Activated B cell treated with CpG ODN at 0.5 μM for 24 hours (primary cell): ENCODE measurements at regions not wholly inside any gene's neighbourhood (a gene's known extent, or its start where the extent isn't known, plus 50 kb on each side); places are given as distances from the start of the nearest gene placed in this dataset.

ENCODE experiments used
- ATAC-seq: fragments of 200-7000 bp; cut with Tn5 transposase; one replicate; pipeline ENCODE4 v1.10.0; 2021; ENCODE audit warnings: low read depth, mild to moderate bottlenecking, moderate library complexity
- CTCF ChIA-PET: fragments of 350-600 bp; sonication (Branson Sonifier 250); formaldehyde crosslinking; loops from one replicate; lab custom pipeline; 2021; ENCODE audit warnings: antibody characterized with exemption; lab: Charles Lee
- POLR2A ChIA-PET: fragments of 350-600 bp; sonication (Branson Sonifier 250); formaldehyde crosslinking; loops from one replicate; lab custom pipeline; 2021; ENCODE audit warnings: antibody characterized with exemption; lab: Charles Lee
- DNase-seq: peaks from one replicate; pipeline ENCODE4 v3.0.0; 2022
- H3K27ac Mint-ChIP-seq: one replicate; pipeline ENCODE4 v1.8.0; 2020; ENCODE audit warnings: mixed read lengths
- H3K27me3 Mint-ChIP-seq: one replicate; pipeline ENCODE4 v1.8.0; 2021; ENCODE audit warnings: mixed read lengths
- H3K36me3 Mint-ChIP-seq: one replicate; pipeline ENCODE4 v1.8.0; 2021; ENCODE audit warnings: low read depth, mixed read lengths
- H3K4me1 Mint-ChIP-seq: one replicate; pipeline ENCODE4 v1.8.0; 2021; ENCODE audit warnings: mixed read lengths
- H3K4me3 Mint-ChIP-seq: one replicate; pipeline ENCODE4 v1.8.0; 2020; ENCODE audit warnings: mild to moderate bottlenecking, mixed read lengths
- H3K9me3 Mint-ChIP-seq: one replicate; pipeline ENCODE4 v1.8.0; 2020; ENCODE audit warnings: mixed read lengths
- intact Hi-C: fragments of 100-400 bp; cut with micrococcal nuclease; formaldehyde crosslinking; loops from one replicate; pipeline ENCODE4 v1.15.1; 2024
- TF ChIP-seq, protein P1 (sequence below): fragments of 200-600 bp; IDR thresholded peaks from one replicate; pipeline ENCODE4 v1.8.0; 2022; ENCODE audit warnings: antibody characterized with exemption, mild to moderate bottlenecking

DNA sequence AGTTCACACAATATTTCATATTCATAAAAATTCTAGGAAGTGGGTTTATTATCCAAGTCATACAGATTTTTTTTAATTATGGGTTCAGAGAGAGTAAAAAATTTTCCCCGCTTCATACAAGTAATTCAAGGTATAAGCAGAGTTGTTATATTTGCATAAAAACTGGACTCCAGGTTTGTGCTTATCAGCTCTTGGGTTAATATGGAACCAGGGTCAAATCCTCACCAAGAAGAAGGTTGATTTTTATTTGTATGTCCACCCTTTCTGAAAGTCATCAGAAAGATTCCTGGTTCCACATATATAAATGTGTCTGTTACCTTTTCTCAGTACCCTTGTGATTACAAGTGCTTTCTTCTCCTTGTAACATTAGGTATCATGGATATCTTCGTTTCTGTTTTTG, 143.8 kb upstream of the PKN2 start:
- no peaks in the 10 kb centered on the region for H3K4me1 Mint-ChIP-seq
- POLR2A ChIA-PET, result no interaction called here

DNA sequence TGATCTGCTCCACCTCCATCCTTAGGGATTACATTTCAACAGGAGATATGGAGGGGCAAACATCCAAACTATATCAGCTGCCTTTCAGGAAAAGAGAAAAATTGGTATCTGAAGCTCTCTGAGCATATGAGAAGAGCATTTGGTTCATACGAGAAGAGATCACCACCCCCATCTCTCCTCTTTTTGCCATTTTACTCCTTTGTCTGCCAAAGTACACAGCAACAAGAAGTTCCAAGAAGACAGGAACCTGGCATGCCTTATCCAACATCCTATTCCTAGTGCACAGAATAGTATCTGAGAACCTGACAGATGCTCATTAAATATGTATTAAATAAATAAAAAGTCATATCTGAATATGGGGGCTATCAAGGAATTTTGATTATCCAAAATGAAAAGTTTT, 142.5 kb upstream of the PKN2 start:
- DNase-seq, result no peak
- no peaks in the 10 kb centered on the region for H3K36me3 Mint-ChIP-seq
- TF ChIP-seq, protein P1, sequence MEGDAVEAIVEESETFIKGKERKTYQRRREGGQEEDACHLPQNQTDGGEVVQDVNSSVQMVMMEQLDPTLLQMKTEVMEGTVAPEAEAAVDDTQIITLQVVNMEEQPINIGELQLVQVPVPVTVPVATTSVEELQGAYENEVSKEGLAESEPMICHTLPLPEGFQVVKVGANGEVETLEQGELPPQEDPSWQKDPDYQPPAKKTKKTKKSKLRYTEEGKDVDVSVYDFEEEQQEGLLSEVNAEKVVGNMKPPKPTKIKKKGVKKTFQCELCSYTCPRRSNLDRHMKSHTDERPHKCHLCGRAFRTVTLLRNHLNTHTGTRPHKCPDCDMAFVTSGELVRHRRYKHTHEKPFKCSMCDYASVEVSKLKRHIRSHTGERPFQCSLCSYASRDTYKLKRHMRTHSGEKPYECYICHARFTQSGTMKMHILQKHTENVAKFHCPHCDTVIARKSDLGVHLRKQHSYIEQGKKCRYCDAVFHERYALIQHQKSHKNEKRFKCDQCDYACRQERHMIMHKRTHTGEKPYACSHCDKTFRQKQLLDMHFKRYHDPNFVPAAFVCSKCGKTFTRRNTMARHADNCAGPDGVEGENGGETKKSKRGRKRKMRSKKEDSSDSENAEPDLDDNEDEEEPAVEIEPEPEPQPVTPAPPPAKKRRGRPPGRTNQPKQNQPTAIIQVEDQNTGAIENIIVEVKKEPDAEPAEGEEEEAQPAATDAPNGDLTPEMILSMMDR, result no peak
- POLR2A ChIA-PET, result no interaction called here
- no peaks in the 10 kb centered on the region for H3K9me3 Mint-ChIP-seq
- H3K27me3 Mint-ChIP-seq, result peaks cover 12% of the 10 kb centered on the region
- H3K4me3 Mint-ChIP-seq, result no peak overlapping the region
- intact Hi-C loops, result no loop called here
- H3K27ac Mint-ChIP-seq, result no peak overlapping the region
- no peaks in the 10 kb centered on the region for H3K4me1 Mint-ChIP-seq
- ATAC-seq, result no peak
- CTCF ChIA-PET, result no interaction called here

More for the DNA sequence above, 143.8 kb upstream of the PKN2 start:
- DNase-seq (no peak), ATAC-seq (no peak)
- peaks cover 12% of the 10 kb centered on the region for H3K27me3 Mint-ChIP-seq
- H3K4me3 Mint-ChIP-seq, result no peak overlapping the region
- intact Hi-C loops, result no loop called here
- TF ChIP-seq, protein P1, result no peak
- no peaks in the 10 kb centered on the region for H3K36me3 Mint-ChIP-seq
- CTCF ChIA-PET, result no interaction called here
- H3K9me3 Mint-ChIP-seq, result no peaks in the 10 kb centered on the region
- no peak overlapping the region for H3K27ac Mint-ChIP-seq

DNA sequence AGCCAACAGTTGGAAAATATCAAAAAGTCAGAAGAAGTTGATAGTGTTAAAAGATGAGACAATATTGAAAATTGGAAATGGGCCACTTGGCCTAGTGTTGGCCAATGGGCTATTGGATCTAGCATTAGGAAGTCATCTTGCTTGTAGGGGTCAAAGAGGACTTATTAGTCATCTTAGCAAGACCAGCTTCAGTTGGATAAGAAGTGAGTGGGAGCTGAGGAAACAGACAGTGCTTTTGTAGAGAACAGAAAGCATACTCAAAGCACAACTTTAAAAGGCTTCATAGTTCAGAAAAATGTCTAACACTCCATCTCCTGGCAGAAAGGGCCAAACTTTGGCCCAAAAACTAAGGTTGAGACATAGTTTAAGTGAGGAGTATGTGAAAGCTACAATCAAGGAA, 139.9 kb upstream of the PKN2 start:
- H3K9me3 Mint-ChIP-seq, result no peaks in the 10 kb centered on the region
- H3K36me3 Mint-ChIP-seq, result no peaks in the 10 kb centered on the region
- ChIA-PET CTCF (no interaction called here), POLR2A (no interaction called here)
- H3K27ac Mint-ChIP-seq, result no peak overlapping the region
- no peaks in the 10 kb centered on the region for H3K4me1 Mint-ChIP-seq
- intact Hi-C loops, result no loop called here
- peaks cover 8% of the 10 kb centered on the region for H3K27me3 Mint-ChIP-seq
- H3K4me3 Mint-ChIP-seq, result no peak overlapping the region
- ATAC-seq, result no peak
- TF ChIP-seq, protein P1, result no peak
- DNase-seq, result no peak

DNA sequence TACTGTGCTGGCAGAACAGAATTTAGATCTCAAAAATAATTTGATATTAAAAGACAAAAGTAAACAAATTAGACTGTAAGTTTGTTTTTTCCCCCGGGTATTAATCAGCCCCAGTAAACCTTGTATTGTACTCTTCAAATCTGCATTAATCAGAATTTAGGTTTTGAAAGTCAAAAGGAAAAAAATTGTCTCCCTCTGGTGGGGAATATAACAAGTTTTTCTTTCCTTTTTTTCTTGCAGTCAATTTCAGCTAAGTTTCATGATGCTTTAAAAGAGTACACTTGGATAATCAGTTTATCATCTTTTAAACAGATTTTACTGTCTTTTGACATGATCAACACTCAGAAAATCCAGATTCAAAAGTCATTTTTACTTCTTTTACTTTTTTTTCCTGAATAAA, 134.5 kb upstream of the PKN2 start:
- TF ChIP-seq, protein P1, result no peak
- no peaks in the 10 kb centered on the region for H3K4me1 Mint-ChIP-seq
- no peak overlapping the region for H3K27ac Mint-ChIP-seq
- POLR2A ChIA-PET, result no interaction called here
- H3K9me3 Mint-ChIP-seq, result no peaks in the 10 kb centered on the region
- no peaks in the 10 kb centered on the region for H3K36me3 Mint-ChIP-seq
- CTCF ChIA-PET, result interaction anchor here (1.5 kb wide), 1 partner anchor 369 kb away, joined by 5 read pairs; no protein-coding TSS in a partner anchor
- ATAC-seq (no peak), DNase-seq (no peak)
- no peak overlapping the region for H3K4me3 Mint-ChIP-seq
- intact Hi-C loops, result loop anchor here (2.0 kb wide), 1 partner anchor 369 kb away; no protein-coding TSS in a partner anchor
- H3K27me3 Mint-ChIP-seq, result peaks cover 3% of the 10 kb centered on the region

DNA sequence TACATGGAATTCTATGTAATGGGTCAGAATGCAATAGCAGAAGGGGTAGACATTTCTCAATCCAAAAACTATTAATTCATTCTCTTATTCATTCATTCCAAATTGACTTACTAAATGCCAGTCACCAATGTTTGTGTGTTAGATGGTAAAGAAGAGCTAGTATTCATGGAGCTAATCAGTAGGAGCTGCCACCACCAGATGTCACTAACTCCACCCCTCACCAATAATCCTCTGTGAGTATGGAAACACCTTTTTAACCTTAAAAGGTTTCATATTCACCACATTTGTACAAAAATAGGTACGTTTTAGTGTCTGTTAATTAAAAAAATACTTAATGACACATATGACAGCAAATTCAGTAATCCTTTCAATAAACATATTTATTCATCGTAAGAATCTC, 131.8 kb upstream of the PKN2 start:
- POLR2A ChIA-PET, result no interaction called here
- Mint-ChIP-seq H3K9me3 (no peaks in the 10 kb centered on the region), H3K27ac (no peak overlapping the region), H3K4me3 (no peak overlapping the region), H3K36me3 (no peaks in the 10 kb centered on the region), H3K27me3 (no peaks in the 10 kb centered on the region), H3K4me1 (no peaks in the 10 kb centered on the region)
- DNase-seq (no peak), ATAC-seq (no peak)
- intact Hi-C loops, result no loop called here
- TF ChIP-seq, protein P1, result no peak
- CTCF ChIA-PET, result no interaction called here
